Mesenteric fat pad (tissue), 1 donor: ENCODE measurements at regions not wholly inside any gene's neighbourhood (a gene's known extent, or its start where the extent isn't known, plus 50 kb on each side); places are given as distances from the start of the nearest gene placed in this dataset.

Experiments used
- DNase-seq: peaks from one replicate; pipeline ENCODE4 v3.0.0-alpha.2; 2020; ENCODE audit warnings: low spot score
- donor health status: DM: yes; HTN: yes; CAD: no.

DNA sequence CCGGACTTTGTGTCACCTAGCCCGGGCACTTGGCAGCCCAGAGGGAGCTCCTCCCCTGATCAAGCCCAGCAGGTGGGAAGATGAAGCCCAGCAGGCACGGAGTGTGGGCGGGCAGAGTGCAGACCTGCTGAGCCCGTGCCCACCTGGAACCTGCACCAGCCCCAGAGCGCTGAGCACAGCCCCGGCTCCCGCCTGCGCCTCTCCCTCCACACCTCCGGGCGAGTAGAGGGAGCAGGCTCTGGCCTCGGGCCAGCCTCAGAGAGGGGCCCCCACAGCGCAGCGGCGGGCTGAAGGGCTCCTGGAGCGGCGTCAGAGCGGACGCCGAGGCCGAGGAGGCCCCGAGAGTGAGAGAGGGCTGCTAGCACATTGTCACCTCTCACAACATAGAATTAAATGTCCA, 257.7 kb downstream of the VGLL3 start:
- DNase-seq, result no peak

DNA sequence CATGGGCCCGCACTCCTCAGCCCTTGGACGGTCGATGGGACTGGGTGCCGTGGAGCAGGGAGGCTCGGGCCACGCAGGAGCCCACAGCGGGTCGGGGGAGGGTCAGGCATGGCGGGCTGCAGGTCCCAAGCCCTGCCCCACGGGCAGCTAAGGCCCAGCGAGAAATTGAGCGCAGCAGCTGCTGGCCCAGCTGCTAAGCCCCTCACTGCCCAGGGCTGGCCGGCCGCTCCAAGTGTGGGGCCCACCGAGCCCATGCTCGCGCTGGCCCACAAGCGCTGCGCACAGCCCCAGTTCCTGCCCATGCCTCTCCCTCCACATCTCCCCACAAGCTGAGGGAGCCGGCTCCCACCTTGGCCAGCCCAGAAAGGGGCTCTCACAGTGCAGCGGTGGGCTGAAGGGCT, 259.4 kb downstream of the VGLL3 start:
- no peak for DNase-seq

DNA sequence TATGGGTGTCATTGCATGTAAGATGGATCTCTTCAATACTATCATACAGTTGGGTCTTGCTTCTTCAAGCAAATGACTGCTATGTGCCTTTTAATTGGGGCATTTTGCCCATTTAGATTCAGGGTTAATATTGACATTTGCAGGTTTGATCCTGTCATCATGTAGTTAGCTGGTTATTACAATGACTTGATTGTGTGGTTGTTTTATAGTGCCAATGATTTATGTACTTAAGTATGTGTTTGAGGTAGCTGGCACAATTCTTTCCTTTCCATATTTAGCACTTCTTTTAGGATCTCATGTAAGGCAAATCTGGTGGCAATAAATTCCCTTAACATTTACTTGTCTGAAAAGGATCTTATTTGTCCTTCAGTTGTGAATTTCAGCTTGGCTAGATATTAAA, 267.5 kb downstream of the VGLL3 start:
- DNase-seq, result no peak

DNA sequence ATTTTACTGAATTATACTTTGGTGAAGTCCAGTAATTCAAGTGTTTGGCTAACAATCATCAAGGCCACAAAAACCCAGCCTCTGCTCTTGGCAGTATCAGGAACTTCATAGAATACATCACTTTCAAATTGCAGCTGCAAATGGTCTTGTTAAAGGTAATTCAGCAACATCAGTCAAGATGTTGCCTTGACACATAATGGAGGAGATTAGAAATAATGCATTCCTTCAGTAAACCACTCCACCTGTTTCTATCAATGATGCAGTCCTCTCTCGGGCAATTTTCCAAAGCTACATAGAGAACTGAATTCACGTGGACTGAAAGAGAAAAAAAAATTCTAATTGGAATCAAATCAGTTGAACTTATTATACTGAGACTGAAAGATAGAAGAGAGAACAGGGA, 279.3 kb downstream of the VGLL3 start:
- no peak for DNase-seq

DNA sequence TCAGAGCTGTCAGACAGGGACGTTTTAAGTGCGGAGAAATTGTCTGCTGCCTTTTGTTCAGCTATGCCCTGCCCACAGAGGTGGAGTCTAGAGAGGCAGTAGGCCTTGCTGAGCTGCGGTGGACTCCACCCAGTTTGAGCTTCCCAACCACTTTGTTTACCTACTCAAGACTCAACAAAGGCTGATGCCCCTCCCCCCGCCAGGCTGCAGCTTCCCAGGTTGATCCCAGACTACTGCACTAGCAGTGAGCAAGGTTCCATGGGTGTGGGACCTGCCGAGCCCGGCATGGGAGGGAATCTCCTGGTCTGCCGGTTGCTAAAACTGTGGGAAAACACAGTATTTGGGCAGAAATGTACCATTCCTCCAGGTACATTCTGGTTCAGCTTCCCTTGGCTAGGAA, 282.1 kb downstream of the VGLL3 start:
- no peak for DNase-seq

DNA sequence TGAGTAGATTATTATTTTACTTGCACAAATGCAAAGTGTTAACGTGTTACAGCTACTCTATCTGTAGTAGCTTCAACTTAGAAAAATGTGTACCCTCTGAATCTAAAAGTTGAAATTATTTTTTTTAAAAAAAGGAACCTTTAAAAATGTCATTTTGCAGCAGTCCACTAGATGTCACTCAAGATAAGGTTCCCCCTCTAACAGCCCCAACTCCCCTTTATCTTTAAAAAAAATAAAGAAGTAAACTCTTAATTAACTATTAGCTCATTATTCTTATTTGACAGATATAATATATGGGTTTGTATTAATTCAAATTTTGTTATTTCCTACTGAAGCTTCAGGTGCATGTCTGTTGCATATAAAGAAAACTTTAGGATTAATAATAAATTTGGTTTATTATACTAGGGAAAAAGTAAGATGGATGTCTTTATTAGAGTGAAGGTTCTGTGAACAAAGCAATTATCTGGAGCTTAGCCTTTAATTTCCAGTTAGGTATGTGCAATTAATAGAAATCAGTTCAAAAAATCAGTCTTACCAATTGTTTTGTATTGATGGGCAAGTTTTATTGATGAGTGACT, 288.5 kb downstream of the VGLL3 start:
- DNase-seq, result no peak

DNA sequence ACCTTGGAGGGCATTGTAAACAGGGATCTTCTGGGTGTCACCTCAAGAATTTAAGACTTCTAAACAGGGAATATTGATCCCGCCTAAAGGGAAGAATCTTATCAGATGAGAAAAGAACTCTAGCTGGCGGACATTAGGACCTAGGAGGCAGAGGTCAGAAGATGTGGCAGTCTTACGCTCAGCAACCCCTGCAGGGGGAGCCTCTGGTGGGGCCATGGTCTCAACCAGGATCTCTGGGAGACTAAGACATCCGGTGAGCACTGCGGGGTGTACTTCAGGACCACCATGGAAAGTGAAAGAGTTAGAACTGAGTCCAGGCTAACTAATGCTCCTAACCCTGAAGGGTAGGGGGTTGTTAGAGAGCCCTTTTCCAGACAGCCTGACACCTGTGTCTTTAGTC, 295.2 kb downstream of the VGLL3 start:
- DNase-seq, result no peak

DNA sequence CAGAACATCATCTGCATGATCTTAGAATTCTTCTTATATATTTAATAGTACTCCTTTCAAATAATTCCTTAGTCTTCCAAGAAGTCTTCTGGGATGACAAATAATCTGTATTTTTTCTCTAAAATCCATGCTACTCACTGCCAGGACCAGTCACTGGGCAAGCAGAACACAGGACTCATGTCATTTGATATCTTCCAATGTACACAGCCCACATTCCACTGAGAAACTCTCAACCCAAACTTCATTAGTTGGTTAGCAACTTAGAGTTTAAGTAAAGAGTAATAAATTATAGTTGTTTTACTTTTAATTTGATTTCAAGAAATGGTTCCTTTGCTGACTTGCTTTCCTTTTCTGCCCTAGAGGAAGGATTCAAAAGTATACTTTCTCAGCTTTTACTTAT, 317.0 kb downstream of the VGLL3 start:
- DNase-seq, result no peak

DNA sequence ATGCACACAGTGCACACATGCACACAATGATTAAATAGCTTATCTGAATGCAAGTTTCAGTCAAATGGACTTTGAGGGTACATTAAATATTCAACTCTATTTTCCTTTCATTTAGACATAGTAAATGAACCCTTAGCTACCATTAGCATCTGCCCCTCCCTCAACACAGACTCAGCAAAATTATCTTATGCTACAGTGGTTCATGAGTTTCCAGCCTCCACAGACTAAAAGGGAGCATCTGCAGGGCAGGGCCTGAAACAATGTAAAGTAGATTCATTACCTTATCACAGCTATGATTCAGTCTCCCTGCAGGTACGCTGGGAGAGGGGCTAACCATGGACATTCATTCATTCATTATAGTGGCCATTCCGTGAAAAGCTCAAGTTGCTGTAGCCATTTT, 329.1 kb downstream of the VGLL3 start:
- DNase-seq, result no peak

DNA sequence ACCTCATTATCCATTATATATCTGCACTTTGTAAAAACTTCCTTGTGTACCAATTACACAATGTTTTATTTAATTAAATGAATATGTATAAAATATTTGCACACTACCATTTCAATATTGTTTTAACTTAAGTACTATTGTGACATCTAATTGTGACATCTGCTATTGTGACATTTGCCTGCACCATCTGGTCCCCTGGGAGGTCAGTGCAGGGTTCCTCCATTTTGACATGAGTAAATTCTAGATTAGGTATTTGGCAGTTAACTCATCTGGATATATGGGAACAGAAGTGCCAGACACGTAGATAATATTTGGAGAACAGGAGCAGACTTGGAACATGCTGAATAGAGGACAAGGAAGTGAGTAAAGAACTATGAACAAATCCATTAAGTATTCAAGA, 332.1 kb downstream of the VGLL3 start:
- no peak for DNase-seq

DNA sequence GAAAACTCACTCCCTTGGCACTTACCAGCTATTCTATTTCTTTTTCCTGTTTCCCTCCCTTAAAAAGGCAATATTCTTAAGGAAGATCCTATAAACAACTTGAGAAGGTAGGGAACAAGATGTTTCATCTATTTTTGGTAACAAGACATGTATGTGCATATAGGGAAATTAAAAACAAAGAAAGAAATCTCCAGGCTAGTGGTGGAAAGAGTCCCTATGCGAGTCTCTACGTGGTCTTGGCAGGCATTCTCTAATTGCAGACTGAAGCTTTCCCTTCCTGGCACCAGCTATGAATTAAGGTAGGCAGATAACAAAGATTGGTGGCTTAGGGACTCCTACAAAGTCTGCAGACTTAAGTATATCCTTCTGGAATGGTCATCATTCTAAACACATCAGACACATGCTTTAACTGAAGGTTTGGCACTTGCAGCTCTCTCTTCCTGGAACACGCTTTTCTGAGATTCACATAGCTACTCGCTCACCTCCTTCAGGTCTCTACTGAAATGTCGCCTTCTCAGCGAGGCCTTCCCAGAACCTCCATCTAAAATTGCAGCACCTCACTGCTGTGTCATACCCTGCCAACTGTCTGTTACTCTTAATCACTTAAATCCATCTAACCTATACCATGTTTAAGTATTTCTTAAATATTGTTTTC, 336.0 kb downstream of the VGLL3 start:
- DNase-seq, result no peak

DNA sequence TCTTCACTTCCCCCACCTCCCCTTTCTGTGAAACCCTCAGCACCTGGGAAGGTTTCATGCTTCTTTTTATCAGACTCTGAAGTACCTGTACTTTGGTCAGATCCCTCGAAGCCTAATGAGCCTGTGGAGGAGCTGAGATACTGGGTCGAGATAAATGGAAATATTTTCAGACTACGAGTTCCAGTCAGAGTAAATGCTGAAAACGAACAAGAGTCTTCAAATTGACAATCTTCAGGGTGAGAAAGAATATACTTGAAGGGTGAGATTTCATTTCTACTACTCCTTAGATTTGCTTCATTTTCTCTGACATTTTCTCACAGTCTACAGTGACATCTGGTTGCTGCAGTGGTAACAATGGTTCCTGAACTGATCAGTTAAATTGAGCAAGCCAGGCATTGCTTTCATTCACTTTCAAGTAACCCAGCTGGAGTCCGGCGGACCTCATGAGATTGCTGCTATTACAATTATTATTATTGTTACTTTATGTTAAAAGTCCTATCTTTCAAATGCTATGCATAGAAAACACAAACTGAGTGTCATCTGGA, 337.2 kb downstream of the VGLL3 start:
- DNase-seq, result no peak

DNA sequence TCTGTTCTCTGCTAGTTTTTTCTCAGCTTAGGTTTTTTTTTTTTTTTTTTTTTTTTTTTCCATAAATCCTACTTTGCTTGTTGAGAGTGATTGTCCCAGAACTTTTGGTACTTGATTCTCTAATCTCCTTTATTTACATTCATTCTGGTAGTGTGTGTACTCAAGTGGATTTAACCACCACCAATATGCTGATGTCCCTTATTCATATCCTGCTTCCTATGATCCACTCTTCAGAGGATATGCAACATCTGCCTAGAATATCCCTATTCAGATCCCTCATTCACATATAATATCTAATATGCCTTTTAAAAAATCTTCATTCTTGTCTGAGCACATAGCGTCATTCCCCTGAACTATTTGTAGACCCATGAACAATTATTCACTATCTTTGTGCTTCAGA, 342.9 kb downstream of the VGLL3 start:
- DNase-seq, result no peak

DNA sequence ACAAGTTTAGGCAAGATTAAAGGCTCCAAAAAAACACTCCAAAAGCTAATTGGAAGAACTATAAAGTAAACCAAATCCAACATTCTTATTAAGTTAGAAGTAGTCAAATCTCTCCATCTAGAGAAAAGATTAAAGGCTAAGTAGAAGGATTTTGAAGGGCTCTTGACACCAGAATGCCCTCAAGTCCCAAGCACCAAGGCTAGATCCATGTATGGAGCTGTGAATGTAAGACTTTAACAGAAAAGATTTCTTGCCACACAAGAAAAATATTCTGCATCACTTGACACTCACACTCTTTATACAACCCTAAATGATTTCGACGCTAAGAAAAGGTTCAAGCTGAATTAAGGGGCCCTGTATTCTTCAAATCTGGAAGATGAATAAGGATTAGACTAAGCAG, 345.2 kb downstream of the VGLL3 start:
- DNase-seq, result no peak

DNA sequence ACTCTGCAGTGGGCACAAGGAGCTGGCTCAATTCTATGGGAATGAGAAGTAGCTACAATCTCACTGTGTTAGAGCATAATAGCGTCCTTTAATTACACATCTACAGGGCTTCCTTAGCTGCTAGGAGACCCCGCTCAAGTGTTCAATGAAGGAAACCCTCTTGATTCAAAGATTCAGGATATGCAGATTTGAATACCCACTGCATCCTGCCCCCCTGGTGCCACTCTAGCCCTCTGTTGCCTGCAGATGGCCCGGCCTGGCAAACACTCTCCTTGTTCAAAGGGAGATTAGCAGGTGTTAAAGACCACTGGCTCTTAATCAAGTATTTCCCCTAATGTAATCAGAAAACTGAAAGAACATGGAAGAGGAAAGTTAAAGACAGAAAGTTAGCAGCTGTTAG, 356.6 kb downstream of the VGLL3 start:
- no peak for DNase-seq

DNA sequence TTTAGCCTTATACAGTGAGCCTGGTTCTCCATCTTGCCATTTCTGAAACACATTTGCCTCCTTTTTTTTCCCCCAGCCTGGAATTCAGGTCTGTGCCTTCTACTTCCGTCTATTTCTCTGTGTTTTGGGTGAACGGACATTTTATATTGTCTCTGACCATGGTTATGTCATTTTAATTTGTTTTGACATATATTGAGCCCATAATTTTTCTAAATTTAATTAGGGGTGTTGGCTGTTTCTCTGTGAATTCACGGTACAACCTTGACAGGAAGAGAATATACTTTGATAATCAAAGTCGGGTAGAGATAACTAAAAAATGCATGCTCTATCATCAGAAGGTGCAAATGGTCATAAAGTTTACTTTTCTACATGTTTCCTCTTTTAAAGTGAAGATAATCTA, 361.4 kb downstream of the VGLL3 start:
- no peak for DNase-seq

DNA sequence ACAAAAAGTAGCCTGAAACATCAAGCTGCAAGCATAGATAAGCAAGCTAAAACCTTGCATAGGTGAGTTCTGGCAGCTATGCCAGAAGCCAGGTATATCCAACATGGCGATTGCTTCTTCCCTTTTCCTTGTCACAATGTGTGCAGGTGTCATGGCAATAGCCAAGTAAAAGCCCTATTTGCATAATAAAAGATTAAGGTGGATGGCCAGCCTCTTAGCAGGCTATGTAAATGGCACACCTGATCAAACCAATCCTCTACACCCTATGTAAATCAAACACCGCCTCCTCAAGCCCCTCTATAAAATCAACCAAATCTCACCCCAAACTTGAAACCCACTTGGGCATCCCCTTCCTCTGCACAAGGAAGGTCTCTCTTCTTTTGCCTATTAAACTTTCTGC, 366.8 kb downstream of the VGLL3 start:
- DNase-seq, result no peak

DNA sequence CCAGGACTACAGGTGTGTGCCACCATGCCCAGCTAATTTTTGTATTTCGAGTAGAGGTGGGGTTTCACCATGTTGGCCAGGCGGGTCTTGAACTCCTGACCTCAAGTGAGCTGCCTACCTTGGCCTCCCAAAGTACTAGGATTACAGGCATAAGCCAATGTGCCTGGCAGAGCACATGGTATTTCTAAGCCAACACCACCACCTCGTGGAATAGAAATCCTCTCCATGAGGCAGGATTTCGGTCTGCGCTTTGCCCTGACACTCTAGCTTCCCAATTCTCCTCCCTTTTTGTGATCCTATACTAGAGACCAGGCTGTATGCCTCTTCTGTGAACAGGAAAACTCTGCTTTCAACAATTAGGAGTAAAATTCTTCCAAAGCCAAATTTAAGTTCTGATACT, 372.2 kb downstream of the VGLL3 start:
- DNase-seq, result no peak

DNA sequence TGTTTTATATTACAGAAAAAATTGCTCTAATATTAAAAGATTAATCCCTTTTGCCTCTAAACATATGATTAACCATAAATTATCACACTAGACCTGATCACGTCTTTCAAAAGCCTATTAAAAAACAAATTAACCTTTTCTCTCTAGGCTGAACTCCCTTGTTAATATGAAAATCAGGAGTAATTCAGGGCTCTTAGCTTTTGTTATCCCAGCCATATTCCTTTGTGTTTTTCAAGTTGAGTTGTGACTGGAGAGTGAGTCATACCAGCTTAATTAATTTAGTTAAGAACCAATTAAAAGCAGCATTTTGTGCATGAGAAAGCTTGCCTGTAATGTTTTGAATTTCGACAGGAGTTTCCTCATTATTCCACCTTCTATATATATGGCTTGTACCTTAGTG, 385.8 kb downstream of the VGLL3 start:
- no peak for DNase-seq

DNA sequence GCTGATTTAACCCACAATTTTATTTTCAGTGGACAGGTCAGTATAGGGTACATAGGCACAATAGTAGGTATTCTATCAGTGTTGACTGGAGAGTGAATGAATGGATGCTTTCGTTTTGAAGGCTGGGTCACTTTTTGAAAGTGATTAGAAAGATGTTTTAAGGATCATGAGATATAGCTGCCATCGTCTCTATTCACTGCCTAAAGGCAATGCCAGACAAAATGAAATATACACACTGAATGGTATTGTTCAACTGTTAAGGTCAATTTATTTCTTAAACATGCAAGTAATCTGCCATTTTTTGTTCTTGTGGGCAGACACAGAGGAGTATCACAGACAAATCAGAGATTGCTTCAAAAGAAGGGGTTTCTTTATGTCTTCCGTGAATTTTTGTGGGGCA, 395.3 kb downstream of the VGLL3 start:
- no peak for DNase-seq

DNA sequence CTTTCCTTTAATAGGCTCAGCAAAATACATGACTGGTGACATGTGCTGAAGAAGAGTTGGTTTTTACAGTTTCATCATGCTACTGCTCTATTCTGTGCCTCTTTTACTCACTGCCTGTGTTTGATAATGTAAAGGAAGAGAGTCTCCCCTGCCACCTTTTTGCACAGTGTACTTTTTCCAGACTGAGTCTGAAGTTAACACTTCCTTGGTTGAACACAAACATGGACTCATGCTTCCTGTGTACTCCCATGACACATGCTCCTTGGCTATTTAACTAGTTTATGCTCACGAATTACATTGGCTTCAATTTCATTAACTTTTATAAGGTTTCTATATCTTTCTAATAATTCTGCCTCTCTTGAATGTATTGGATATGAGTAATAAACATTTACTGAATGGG, 396.1 kb downstream of the VGLL3 start:
- DNase-seq, result no peak

DNA sequence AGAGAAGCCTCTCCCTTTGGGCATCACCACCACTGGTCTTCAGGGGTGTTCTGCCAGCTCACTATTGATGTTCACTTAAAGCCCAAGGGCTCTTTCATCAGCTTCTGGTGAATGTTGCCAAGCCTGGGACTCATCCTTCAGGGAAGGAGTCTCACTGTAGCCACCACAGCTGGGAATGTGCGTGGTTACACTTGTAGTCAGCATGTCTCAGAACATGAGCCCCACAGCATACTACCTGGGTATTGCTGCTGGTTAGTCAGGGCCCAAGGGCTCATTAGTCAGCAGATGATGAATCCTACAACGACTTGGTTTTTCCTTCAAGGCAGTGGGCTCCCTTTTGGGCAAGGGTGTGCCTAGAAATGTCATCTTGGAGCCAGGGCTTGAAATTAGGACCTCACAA, 412.9 kb downstream of the VGLL3 start:
- no peak for DNase-seq

DNA sequence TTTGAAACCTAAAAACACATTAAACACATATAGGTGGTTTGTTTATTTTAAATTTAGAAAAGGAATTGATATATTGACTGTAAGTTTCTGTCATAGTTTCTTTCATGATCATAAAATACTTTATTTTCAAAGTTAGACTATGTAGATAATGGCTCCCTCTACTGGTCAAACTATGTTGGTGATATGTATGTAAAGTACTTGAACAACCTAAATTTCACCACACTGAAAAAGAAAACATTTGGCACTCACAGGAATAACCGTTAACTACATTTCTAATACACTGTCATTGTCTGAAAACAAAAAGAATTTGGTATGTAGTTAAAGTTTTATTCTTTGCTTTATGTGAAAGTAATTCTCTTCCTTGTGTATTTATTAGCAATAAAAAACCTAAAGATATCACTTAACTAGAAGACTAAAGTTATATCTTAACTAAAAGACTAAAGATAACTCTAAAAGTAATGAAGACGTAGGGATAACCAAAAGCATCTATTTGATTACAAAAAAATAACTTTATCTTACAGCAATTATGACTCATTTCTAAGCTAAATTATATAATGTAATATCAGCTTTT, 427.5 kb downstream of the VGLL3 start:
- no peak for DNase-seq
